ENCODE measurements at regions not wholly inside any gene's neighbourhood (a gene's known extent, or its start where the extent isn't known, plus 50 kb on each side); places are given as distances from the start of the nearest gene placed in this dataset.

- TF ChIP-seq POLR2A (IDR thresholded peaks at IDR 0.05), result no peak
- no peak for TF ChIP-seq CTCF (IDR thresholded peaks at IDR 0.05)
Measured at GRCh38 chr16:5704271-5704670, 606.7 kb upstream of the EEF2KMT start.
